OCI-LY7 (cell line): ENCODE measurements at regions not wholly inside any gene's neighbourhood (a gene's known extent, or its start where the extent isn't known, plus 50 kb on each side); places are given as distances from the start of the nearest gene placed in this dataset.
"Not testable (repeated sequence)": the region's sequence is repeated elsewhere in the genome, so short reads cannot be mapped to it uniquely, and the experiment has no call there.

Experiments used
- EZH2phosphoT487 ChIP-seq: fragments of 200-600 bp; sonication (generic); IDR thresholded peaks from 2 replicates; pipeline ENCODE4 v1.6.1; 2018; ENCODE audit warnings: low read depth, borderline replicate concordance, mild to moderate bottlenecking, mixed run types, antibody characterized with exemption, low read length, moderate library complexity, mixed read lengths
- TF ChIP-seq, protein P1 (sequence below): fragments of 200-600 bp; sonication (generic); conservative IDR thresholded peaks from 2 replicates; pipeline ENCODE4 v1.5.1; 2014; ENCODE audit warnings: mild to moderate bottlenecking, antibody characterized with exemption, low read length, moderate library complexity, mixed read lengths

GRCh38 chrX:144188489-144188888 is 304.6 kb downstream of the UBE2NL start:
- TF ChIP-seq, protein P1, sequence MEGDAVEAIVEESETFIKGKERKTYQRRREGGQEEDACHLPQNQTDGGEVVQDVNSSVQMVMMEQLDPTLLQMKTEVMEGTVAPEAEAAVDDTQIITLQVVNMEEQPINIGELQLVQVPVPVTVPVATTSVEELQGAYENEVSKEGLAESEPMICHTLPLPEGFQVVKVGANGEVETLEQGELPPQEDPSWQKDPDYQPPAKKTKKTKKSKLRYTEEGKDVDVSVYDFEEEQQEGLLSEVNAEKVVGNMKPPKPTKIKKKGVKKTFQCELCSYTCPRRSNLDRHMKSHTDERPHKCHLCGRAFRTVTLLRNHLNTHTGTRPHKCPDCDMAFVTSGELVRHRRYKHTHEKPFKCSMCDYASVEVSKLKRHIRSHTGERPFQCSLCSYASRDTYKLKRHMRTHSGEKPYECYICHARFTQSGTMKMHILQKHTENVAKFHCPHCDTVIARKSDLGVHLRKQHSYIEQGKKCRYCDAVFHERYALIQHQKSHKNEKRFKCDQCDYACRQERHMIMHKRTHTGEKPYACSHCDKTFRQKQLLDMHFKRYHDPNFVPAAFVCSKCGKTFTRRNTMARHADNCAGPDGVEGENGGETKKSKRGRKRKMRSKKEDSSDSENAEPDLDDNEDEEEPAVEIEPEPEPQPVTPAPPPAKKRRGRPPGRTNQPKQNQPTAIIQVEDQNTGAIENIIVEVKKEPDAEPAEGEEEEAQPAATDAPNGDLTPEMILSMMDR, result not testable (repeated sequence)
- TF ChIP-seq EZH2phosphoT487, result not testable (repeated sequence)
